Mucosa of stomach (tissue), 1 donor: ENCODE measurements at regions not wholly inside any gene's neighbourhood (a gene's known extent, or its start where the extent isn't known, plus 50 kb on each side); places are given as distances from the start of the nearest gene placed in this dataset.

Source experiments
- H3K27me3 ChIP-seq: one replicate; pipeline ENCODE4 v1.7.0; 2013; ENCODE audit warnings: mild to moderate bottlenecking, low read length; ENCODE audit not compliant: control insufficient read depth, insufficient read depth
- H3K36me3 ChIP-seq: one replicate; pipeline ENCODE4 v1.7.0; 2013; ENCODE audit warnings: low read length; ENCODE audit not compliant: control insufficient read depth, insufficient read depth
- H3K4me1 ChIP-seq: one replicate; pipeline ENCODE4 v1.7.0; 2013; ENCODE audit warnings: mild to moderate bottlenecking, low read length; ENCODE audit not compliant: control insufficient read depth, insufficient read depth
- H3K4me3 ChIP-seq: one replicate; pipeline ENCODE4 v1.7.0; 2013; ENCODE audit warnings: low read length
- H3K9ac ChIP-seq: one replicate; pipeline ENCODE4 v1.7.0; 2013; ENCODE audit warnings: mild to moderate bottlenecking, low read length, moderate library complexity
- H3K9me3 ChIP-seq: one replicate; pipeline ENCODE4 v1.7.0; 2013; ENCODE audit warnings: mild to moderate bottlenecking, low read length, moderate library complexity; ENCODE audit not compliant: control insufficient read depth
- donor health status: Pancreatic carcinoma.

GRCh38 chr14:81633496-81633895 is 99.8 kb upstream of the SEL1L start:
- Histone ChIP-seq H3K4me3 (no peak overlapping the region), H3K4me1 (no peaks in the 10 kb centered on the region), H3K36me3 (no peaks in the 10 kb centered on the region), H3K9me3 (no peaks in the 10 kb centered on the region), H3K27me3 (no peaks in the 10 kb centered on the region), H3K9ac (no peak overlapping the region)

DNA sequence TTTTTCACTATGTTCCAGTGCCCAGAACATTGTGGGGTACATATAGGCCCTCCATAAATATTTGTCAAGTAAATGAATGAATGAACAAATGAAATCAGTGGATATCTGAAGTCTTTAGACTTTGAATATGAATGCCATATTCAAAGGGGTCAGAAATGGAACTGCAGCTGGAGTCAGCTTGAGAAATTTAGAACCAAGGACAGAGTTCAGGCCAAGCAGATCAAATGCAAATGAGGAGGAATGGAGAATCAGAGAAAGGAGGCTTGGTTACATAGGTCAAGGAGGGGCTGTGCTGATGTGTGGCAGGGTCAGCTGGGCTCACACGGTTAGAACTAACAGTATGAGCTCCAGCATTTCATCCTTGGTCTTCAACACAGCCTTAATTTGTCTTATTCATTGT is 104.0 kb upstream of the SEL1L start:
- H3K4me3 ChIP-seq = no peak overlapping the region
- H3K9ac ChIP-seq = no peak overlapping the region
- H3K4me1 ChIP-seq = no peaks in the 10 kb centered on the region
- H3K9me3 ChIP-seq = no peaks in the 10 kb centered on the region
- H3K27me3 ChIP-seq = no peaks in the 10 kb centered on the region
- H3K36me3 ChIP-seq = no peaks in the 10 kb centered on the region

- Histone ChIP-seq H3K9ac (no peak overlapping the region), H3K36me3 (no peaks in the 10 kb centered on the region), H3K4me1 (no peaks in the 10 kb centered on the region), H3K4me3 (no peak overlapping the region), H3K9me3 (no peaks in the 10 kb centered on the region), H3K27me3 (no peaks in the 10 kb centered on the region)
Observed at GRCh38 chr14:81638656-81639280, 105.1 kb upstream of the SEL1L start.

- H3K9ac ChIP-seq = no peak overlapping the region
- no peak overlapping the region for H3K4me3 ChIP-seq
- no peaks in the 10 kb centered on the region for H3K9me3 ChIP-seq
- H3K36me3 ChIP-seq = no peaks in the 10 kb centered on the region
- H3K27me3 ChIP-seq = no peaks in the 10 kb centered on the region
- H3K4me1 ChIP-seq = no peaks in the 10 kb centered on the region
Observed at GRCh38 chr14:81653626-81654025, 120.0 kb upstream of the SEL1L start.

DNA sequence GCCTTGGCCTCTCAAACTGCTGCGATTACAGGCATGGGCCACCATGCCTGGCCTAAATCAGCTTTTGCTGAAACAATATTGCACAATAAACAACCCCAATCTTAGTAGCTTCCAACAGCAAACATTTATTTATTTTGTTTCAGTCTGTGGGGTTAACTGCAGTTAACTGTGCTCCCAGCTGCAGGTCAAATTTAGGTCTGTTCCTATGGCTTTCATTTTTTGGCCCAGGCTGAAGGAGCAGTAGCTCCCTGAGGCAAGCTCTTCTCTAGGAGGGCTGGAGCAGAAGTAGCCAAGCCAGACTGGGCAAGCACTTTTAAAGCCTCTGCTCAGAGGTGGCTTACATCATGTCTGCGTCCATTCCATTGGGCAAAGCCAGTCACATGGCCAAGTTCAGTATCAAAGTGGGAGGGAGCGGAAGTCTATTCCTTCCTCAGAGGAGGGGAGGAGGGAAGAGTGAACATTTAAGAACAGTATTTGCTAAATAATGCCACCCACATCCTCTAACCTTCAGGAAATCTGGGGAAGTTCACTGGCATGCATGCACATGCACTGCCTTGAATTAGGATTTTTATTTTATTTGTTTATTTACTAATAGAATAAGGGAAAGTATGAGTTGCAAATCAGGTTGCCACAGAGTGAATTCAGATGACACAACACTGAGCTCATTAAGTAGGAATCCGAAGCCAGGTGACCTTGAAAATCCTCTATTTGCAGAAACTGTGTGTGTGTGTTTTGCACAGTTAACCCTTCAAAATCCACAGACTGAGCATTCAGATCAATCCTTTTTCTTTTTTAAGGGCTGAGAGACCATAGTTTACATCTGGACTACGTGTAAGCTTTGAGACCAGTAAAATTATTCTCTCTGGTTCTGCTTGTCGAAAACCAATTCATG is 122.0 kb upstream of the SEL1L start:
- Histone ChIP-seq H3K9me3 (no peaks in the 10 kb centered on the region), H3K36me3 (no peaks in the 10 kb centered on the region), H3K9ac (no peak overlapping the region), H3K4me3 (no peak overlapping the region), H3K4me1 (no peaks in the 10 kb centered on the region), H3K27me3 (no peaks in the 10 kb centered on the region)

DNA sequence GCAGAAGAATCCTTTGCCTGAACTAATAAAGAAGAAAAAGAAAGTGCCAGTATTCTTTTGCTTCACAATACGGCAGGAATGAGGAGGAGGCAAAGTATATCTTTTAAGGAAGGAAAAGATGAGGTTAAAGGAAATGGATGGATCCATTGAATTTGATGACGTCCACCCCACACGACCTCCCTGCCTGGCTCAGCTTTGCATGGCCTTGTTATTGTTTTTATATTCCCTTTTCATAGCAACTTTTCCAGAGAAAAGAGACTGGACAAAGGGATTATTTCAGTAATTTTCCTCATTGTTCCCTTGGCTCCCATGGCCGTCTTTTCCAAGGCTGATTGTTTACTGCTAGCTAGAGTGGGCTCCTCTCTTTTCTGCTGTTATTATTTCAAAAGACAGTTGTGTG is 123.2 kb upstream of the SEL1L start:
- Histone ChIP-seq H3K4me3 (no peak overlapping the region), H3K27me3 (no peaks in the 10 kb centered on the region), H3K36me3 (no peaks in the 10 kb centered on the region), H3K9ac (no peak overlapping the region), H3K4me1 (no peaks in the 10 kb centered on the region), H3K9me3 (no peaks in the 10 kb centered on the region)

- Histone ChIP-seq H3K9me3 (no peaks in the 10 kb centered on the region), H3K36me3 (no peaks in the 10 kb centered on the region), H3K27me3 (no peaks in the 10 kb centered on the region), H3K4me1 (no peaks in the 10 kb centered on the region), H3K4me3 (no peak overlapping the region), H3K9ac (no peak overlapping the region)
Observed at GRCh38 chr14:81662066-81662465, 128.4 kb upstream of the SEL1L start.

DNA sequence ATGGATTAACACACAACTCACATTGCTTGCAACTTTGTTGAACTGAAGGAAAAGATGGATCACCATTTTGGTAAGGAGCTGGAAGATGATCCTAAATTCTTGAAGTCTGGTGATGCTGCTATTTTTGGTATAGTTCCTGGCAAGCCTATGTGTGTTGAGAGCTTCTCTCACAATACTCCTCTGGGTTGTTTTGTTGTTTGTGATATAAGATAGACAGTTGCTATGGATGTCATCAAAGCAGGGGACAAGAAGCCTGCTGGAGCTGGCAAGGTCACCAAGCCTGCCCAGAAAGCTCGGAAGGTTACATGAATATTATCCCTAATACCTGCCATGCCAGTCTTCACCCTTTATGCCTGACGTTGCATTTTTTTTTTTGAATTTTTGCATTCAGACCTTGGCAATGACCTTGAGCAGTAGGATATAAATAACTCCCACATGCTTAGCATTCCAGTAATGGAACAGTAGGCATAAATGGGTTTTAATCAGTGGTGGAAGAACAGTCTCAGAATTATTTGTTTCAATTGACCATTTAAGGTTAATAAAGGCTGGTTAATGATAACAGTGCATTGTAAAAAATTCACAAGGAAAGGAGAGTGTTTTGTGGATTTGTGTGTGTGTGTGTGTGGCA is 129.0 kb upstream of the SEL1L start:
- no peaks in the 10 kb centered on the region for H3K9me3 ChIP-seq
- H3K36me3 ChIP-seq = no peaks in the 10 kb centered on the region
- no peaks in the 10 kb centered on the region for H3K4me1 ChIP-seq
- H3K9ac ChIP-seq = no peak overlapping the region
- H3K4me3 ChIP-seq = no peak overlapping the region
- no peaks in the 10 kb centered on the region for H3K27me3 ChIP-seq

DNA sequence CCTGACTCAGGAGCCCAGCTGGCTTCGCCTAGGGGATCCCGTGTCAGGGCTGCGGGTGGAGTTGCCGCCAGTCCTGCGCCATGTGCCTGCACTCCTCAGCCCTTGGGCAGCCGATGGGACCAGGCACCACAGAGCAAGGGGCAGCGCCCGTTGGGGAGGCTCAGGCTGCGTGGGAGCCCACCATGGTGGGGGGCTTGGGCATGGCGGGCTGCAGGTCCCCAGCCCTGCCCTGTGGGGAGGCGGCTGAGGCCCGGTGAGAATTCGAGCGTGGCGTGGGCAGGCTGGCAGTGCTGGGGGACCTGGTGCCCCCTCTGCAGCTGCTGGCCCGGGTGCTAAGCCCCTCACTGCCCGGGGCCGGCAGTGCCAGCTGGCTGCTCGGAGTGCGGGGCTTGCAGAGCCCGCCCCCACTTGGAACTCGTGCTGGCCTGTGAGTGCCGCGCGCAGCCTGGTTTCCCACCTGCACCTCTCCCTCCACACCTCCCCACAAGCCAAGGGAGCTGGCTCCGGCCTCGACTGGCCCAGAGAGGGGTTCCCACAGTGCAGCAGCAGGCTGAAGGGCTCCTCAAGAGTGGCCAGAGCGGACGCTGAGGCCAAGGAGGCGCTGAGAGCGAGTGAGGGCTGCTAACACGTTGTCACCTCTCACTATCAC is 135.1 kb upstream of the SEL1L start:
- H3K36me3 ChIP-seq = no peaks in the 10 kb centered on the region
- H3K9ac ChIP-seq = no peak overlapping the region
- no peaks in the 10 kb centered on the region for H3K27me3 ChIP-seq
- no peaks in the 10 kb centered on the region for H3K4me1 ChIP-seq
- H3K4me3 ChIP-seq = no peak overlapping the region
- no peaks in the 10 kb centered on the region for H3K9me3 ChIP-seq

DNA sequence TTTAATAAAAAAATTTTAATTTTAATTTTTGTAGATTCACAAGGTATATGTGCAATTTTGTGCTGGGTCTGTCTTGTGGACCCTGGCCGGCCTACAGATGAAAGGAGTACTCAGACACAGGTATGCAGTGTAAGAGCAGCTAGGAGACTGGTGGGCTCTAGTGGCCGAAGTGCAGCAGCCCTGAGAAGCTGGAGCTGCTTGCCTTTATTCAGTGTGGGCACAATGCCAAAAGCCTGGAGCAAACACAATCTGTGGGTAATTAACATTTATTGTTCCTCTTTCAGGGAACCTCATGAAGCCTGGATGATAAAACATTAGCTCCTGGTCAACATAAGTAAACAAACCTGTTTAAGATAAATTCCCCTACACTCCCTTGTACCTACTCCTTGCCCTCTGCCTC is 135.7 kb upstream of the SEL1L start:
- Histone ChIP-seq H3K27me3 (no peaks in the 10 kb centered on the region), H3K9ac (no peak overlapping the region), H3K9me3 (no peaks in the 10 kb centered on the region), H3K36me3 (no peaks in the 10 kb centered on the region), H3K4me1 (no peaks in the 10 kb centered on the region), H3K4me3 (no peak overlapping the region)

- Histone ChIP-seq H3K9ac (no peak overlapping the region), H3K4me3 (no peak overlapping the region), H3K36me3 (no peaks in the 10 kb centered on the region), H3K9me3 (no peaks in the 10 kb centered on the region), H3K4me1 (no peaks in the 10 kb centered on the region), H3K27me3 (no peaks in the 10 kb centered on the region)
Observed at GRCh38 chr14:81673930-81674329, 140.3 kb upstream of the SEL1L start.

GRCh38 chr14:81676395-81676794 is 142.7 kb upstream of the SEL1L start:
- no peak overlapping the region for H3K9ac ChIP-seq
- no peaks in the 10 kb centered on the region for H3K27me3 ChIP-seq
- H3K4me3 ChIP-seq = no peak overlapping the region
- H3K36me3 ChIP-seq = no peaks in the 10 kb centered on the region
- no peaks in the 10 kb centered on the region for H3K9me3 ChIP-seq
- H3K4me1 ChIP-seq = no peaks in the 10 kb centered on the region
